CD4-positive, alpha-beta T cell treated with Interferon gamma for 1 hour (primary cell): ENCODE measurements at regions not wholly inside any gene's neighbourhood (a gene's known extent, or its start where the extent isn't known, plus 50 kb on each side); places are given as distances from the start of the nearest gene placed in this dataset.

Experiments used
- DNase-seq: peaks from one replicate; pipeline ENCODE4 v3.0.0-alpha.2; 2020

DNA sequence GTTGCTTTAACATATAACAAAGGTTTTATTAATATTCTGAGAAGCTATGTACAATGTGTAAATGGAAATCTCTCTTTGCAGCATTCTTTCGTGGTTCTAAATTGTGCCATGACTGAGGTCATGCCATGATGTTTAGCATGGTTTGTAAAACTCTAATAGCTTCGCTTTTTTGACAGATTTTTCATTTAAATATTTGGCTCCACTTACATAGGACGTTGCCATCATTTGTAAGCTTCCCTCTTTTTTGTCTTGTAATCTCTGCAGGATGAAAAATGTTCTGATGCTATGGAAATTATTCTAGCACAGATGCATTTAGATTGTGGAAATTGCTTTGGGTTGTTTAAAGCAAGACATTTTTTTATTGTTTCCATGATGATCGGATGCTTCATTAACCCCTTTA lies 1054.8 kb downstream of the MAT2B start:
- DNase-seq, result no peak

DNA sequence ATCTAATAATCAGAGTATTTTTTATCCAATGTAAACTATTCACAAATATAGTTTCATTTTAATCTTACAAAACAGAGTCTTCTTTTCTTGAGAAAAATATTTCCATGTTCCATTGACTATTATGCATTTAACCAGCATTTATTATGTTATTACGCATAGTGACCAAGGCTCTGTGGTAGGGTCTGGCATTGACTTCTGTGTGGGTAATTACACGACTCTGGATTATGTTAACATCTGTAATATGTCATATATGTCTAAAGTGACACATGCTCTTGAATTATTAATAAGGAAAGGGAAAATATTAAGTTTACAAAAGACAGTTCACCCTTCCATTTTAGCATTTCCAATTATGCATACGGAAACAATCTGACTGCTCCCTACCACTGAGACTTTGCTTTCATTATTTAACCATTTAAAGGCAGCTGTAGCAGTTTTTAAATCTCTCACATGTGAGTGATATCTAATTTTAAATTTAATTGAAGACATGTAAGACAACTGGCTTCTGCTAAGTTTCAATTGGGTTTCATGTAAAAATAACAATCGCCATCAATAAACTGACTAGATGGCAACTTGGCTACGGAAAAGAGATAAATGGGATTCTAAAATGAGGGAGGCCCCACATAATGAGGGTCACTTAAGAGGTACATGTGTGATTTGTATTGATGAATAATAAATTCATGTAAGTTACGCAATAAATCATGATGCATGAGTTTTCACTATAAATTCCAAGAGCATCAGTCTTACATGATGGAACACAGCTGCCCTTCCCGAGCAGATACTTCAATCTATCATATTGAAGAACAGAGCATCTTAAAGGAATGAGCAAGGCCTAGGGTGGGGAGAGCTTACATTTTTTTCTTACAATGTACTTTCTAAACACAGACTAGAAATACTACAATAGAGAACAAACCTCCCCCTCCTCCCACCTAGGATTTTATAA lies 1056.8 kb downstream of the MAT2B start:
- DNase-seq, result no peak

DNA sequence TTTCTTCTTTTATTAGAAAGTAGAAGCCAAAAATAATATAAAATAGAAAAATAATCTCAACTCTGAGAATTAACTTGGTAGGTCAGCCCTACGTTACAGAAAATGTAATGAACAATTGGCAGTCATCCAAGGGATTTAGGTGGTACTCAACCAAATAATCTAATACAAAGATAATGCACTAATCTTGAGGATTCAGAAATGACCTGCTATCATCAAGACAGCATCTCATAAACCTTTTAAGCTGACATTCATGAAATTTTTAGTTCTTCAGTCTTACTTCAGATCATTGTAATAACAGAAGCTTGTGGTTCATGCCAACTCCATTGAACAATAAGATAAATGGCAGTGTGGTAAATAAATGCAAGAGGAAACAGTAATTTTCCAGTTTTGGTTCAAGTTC lies 1058.0 kb downstream of the MAT2B start:
- DNase-seq, result no peak

DNA sequence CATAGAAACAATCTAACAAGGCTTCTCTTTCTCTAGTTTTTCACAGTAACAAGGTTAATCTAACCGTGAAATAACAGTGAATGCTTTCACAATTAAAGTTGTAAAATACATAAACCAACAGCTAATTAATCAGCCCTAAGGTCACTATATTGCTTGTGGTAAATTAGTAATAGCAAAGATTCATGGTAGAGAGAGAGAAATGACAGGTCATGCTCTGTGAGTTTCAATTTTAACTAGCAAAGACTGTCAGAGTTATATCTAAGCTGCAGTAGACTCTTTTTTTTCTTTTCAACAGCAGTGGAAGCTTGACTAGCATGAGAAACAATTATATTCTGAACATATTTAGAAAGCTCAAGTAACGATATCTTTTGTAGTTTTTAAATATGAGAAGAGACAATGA lies 1068.0 kb downstream of the MAT2B start:
- DNase-seq, result no peak

DNA sequence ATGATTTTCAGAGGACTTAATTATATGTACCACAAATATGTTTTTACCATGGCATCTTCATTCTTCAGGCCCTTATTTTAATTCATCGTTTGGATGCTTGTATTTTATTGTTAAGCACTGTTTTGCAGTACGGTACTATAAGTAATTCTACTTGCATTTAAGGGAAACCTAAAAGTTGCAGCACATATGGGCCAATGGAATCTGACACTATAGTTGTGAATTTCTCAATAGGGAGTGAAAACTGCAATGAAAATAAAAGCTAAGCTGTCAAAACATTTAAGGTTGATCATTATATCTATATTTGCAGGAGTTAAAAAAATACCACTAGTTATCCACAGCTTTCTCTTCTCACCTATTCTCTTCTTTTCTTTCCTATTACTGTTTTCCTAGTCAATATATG lies 1071.8 kb downstream of the MAT2B start:
- DNase-seq, result no peak

DNA sequence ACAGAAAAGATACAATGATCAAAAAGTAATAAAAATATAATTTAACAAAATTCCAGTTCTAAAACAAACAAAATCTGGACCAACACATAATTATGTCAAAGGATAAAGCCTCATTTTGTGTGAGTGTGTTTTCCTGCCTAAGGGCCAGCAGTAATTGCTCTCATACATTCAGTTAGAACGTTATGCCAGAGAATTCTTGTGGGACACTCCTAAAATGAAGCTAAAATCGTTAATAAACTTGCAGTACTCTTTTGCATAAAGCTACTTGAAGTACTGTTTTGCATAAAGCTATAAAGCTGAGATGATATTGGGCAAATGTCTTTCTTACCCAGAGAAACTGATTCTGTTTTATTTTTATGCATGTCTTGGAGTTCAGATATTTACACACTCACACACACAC lies 1072.3 kb downstream of the MAT2B start:
- DNase-seq, result no peak

DNA sequence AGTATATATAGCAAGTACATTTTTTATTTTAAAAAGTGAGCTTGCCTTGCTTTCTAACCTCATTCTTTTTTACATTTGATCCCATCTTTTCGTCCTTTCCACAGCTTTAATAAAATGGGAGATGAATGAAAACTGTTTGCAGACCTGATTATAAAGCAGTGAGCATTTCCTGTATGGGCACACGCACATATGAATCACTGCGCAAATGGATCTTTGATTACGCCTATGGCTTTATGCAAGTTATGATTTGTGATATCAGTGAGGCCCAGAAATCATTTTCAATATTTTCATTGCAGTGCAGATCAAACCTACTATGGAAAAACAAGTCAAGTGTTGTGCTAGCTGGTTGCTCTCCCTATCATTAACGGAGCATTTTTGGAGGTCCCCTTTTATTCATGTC lies 1073.0 kb downstream of the MAT2B start:
- no peak for DNase-seq

DNA sequence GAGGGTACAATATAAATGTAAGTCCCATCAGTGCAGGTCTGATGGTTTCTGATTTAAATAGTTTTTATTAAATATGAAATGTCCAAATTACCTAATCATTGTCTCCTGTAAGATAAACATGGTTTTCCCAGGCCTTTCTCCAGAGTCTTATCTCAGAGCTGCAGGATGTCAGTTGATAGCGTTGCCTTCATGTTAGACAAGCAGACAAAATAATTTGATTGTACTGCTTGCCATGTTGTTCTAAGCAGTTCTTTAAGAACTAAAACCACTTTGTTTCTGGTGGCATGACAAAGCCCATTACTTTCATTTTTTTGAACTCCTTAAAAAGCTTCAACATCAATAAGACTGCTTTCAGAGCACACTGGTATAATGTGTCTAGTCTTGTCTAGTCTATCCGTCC lies 1073.5 kb downstream of the MAT2B start:
- no peak for DNase-seq

DNA sequence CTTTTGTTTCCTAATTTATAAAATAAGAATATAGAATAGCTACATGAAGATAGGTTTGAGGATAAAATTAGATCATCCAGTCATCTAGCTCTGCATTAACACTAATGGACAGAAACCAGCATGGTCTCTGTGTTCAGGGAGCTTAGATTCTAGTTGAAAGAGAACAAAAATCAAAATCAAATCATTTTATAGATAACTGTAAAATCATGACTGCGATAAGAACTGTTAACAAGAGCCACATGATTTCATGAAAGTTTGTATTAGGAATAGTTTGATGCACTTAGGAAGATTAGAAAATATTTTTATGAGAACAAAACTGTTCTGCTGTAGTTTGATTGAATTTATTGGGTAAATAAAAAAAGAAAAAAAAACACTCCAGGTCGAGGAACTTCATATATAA lies 1074.7 kb downstream of the MAT2B start:
- DNase-seq, result no peak

DNA sequence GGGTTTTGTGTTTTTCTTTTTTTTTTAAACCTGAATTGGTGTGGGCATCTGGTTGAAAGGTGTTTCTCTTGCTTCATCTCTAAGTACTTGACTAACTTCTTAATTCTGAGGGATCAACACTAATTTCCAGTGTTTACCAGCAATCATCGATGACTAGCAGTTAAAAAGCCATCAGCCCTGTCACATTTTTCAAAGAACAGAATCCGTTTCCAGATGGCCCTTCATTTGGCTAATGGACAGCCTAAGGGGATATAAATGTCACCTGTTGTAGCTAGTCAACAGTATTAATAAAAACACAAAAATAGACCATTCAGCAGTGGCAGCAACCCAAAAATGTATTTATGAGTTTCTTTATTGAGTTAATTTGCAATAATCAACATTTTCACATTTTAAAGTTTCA lies 1076.5 kb downstream of the MAT2B start:
- DNase-seq, result no peak

DNA sequence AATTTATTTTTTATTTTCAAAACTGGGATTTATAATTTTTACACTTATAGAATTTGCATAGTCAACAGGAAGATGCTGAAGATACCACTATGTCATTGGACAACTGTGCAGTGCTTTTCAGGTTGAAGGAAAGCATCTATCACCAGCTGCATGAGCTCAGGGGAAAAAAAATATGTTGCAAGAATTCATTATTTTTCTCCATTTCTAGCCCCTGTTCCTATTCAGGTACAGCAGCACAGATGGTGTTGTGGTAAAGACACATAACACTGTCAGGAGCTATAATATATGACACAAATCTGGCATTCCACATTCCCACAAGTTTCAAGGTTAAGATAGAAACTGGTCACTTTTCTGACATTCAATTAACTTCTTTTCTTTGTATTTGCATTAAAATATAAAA lies 1088.6 kb downstream of the MAT2B start:
- no peak for DNase-seq

DNA sequence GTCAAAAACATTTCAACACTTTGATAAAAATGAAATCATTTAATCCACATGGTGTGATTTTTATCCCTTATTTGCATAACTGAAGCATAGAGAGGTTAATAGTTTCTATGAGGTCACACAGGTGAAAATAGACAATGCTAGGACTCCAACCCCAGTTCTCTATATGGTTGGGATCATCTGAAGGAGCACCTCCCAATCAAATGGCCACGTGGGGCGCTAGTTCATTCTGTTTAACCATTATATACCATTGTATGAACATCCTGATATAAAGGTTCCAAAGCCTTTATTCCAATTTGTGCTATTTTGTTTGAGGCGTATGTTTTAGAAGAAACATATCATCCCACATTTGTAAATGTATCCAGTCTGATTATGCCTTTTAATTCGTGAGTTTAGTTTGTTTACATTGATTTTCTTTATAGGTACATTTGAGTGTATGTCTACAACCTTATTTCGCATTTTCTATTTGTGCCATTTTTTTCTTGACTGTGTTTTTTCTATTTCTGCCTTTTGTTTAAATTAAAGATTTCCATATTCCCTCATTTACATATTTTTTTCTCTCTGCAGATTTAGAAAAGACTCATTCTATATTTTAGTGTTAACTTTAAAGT lies 1092.0 kb downstream of the MAT2B start:
- DNase-seq, result no peak

DNA sequence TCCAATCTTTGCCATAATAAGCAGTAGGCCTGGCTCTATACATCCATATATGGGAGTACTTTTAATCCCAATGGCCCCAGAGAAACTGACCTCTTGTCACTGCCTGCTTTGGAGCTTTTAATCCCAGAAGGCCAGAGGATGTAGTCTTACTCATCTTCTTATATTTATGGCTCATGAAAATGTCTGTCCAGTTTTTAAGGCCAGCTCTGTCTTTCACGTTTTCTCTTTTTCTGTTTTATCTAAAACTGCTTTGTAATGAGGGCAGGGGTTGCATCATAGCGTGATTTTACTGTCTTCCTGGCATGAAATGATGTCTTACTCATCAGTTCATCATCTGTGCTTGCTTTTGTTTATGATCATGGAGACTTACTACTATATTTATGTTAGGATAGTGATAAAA lies 1094.9 kb downstream of the MAT2B start:
- DNase-seq, result no peak

DNA sequence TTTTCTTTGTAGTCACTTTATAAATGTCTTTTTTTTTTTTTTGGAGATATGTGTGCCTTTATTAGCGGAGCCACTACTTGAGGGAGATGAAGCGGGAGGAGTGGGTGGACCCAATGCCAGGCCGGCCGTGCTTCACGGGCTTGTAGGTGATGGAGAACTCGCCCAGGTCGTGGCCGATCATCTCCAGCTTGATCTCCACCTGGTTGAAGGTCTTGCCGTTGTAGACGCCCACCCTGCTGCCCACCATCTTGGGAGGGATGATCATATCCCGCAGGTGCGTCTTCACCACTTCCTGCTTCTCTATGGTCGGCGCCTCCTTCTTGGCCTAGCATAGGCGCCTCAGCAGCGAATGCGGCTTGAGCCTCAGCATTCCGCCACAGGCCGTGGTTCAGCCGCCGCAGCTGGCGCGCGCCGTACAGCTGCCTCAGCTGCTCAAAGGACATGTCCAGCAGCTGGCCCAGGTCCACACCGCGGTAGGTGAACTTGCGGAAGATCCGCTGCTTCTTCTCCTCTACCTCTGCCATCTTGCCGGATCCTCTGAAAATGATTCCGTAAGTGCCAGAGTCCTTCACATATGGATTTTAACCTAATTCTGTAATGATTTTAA lies 1095.6 kb downstream of the MAT2B start:
- no peak for DNase-seq

DNA sequence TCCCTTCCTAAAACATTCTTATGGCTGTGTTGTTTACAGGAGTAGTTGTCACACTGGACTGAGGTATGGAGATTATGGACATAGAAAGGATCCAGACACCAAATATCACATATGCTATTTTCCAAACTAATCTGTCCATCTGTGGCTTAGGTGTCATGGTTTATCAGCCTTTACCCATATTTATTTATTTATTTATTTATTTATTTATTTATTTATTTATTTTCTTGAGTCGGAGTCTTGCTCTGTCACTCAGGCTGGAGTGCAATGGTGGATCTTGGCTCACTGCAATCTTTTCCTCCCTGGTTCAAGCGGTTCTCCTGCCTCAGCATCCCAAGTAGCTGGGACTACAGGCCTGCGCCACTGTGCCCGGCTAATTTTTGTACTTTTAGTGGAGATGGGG lies 1103.1 kb downstream of the MAT2B start:
- no peak for DNase-seq

DNA sequence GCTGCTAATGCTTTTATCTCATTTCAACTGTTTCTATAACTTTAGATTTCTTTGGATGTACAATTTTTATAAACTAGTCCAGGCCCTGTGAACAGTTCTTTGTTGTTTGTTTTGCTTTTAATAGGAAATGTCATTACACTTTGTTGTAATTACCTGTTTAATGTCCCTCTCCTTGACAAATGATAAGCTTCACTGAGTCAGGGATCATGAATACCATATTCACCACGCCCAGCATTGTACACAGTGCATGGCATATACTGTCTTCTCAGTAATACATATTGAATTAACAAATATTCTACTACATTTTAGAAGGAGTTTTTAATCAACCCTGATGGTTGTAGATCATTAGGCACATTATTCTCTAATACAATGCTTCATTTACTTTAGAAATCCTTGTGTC lies 1105.0 kb downstream of the MAT2B start:
- DNase-seq, result no peak

DNA sequence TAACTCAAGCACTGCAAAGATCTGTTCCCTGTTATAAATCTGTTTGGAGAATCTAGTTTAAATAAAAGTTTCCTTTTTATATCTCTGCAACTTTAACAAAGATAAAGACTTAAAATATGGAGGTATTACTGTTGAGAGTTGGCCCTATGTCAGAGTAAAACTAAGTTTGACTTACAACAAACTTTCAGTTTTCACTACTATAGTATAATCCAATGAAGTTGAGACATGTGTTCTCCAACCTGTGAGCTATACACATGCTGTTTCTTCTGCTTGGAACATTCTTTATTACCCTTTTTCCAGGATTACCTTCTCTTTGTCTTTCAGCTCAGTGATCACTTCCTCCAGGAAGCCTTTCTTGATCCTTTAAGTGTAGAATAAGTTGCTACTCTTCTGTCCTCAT lies 1109.3 kb downstream of the MAT2B start:
- no peak for DNase-seq

DNA sequence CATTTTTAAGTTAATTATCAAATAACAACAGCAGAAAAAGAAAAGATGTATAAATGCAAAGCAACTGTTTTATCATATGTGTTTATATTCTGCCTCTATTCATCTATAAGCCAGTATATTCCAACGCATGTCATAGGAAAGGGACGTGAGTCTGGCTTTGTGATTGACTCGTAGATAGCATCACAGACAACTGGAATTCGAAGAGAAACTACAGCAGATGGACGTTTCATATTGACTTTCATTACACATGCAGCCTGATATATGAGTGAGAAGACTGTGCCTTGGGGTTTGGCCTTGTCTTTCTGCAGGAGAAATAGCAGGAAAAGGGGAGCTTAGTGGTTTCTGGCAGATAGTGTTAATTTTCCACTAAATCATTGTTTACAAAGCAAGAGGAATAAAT lies 1111.9 kb downstream of the MAT2B start:
- DNase-seq, result no peak

DNA sequence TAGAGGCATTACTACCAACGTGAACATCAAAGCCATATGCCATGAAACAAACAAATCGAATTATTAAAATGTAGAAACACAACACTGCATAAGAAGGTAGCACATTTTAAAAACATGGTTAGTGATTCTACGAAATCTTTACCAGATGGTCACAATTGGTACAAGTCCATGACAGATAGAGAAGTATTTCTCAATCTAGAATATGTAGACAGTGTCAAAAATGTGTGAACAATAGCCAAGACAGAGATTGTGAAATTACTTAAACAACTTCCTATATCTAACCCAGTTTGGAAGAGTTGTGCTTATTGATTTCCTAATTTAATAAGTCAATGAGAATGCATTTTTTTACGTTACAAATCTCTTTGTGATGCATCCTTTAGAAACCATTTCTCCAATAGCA lies 1121.6 kb downstream of the MAT2B start:
- no peak for DNase-seq

DNA sequence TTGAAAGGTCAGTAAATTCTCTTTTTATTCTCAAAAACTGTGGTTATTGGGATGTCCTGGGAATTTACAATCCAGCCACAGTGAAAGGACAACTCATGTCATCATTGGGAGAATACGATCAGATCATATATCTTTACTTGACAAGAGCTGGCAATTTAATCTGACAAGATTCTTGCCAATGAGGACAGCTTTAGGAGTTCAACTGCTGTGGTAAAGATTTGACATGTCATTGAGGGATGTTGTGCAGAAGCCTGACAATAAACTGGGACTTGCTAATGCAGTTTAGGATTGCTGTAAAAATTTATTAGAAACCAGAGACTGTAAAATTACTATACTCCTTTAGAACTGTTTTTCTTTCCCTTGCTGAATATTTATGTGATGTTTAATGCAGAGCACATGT lies 1131.0 kb downstream of the MAT2B start:
- DNase-seq, result no peak

DNA sequence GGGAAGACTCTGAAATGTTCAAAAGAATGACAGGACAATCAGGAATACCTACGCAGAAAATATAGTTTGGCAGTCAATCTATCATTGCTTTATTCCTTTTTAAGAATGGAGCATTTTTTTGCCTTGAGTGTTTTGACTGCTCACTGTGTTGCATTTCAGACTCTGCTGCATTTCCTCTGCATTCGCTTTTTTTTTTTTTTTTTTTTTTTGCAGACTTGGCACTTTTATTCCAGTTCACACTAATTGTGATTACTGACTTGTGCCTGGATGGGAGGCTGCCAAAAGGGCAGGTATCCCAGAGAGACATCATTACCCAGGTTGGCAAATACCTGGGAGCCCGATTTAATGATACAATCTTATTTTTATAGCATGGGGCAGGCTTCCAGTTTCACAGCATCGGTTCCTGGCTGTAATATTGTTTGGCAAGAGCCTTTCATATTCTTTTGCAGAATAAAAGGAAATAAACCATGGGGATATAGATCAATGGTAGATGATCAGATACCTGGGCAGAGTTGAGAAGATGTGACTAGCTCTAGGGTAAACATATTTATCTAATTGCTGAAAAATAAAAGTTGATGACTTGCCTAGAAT lies 1132.6 kb downstream of the MAT2B start:
- no peak for DNase-seq

DNA sequence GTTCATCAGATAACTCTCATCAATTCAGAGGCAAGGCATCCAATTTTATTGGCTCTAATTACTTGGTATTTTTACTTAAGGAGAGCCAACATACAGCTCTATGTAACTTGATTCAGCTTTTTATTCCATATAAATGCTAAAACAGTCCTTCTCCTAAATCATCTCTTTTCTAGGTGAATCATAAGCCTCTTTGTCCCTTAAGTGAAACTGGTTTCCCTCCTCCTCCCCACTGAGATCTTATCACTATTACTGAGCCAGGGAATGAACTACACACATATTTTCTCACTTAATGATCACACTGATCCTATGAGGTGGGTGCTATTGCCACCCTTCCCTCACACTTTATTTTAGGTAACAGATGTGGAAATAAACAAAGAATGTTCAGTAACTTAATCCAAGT lies 1143.8 kb downstream of the MAT2B start:
- DNase-seq, result no peak

DNA sequence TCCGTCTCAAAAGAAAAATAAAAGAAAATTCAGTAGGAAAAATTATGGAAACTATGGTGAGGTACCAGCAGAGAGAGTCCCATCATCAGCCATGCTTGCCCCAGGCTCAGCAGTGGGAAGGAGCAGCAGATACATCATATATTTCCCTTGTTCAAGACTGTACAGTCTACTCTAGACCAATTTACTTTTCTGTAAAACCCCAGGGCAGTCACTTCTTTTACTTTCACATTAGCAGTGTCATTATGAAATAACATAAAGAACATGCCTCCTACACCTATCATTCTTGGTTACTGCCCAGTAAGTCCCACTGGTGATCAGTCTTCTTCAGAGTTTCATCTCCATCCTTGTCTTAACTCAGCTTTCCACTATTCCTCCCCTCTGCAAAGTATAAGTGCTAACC lies 1145.0 kb downstream of the MAT2B start:
- DNase-seq, result no peak
